ENCODE measurements at regions not wholly inside any gene's neighbourhood (a gene's known extent, or its start where the extent isn't known, plus 50 kb on each side); places are given as distances from the start of the nearest gene placed in this dataset.

DNA sequence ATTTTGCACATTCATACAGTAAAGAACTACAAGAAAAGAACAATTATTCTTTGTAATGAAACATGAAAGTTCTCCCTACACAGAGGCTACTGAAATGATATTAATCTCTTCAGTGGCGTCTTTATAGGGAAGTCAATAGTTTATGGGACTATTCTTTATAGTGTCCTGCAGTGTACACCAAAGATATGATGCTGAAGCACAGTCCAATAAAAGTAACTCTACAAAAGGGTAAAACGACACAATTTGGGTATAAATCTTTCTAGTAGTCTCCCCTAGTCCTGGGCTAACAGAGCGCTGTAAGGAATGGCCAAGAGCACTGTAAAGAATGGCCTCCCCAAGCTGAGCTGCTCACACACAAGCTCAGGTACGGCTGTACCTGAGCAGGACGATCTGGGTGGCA, 101.1 kb upstream of the FUNDC1 start:
- no peak for TF ChIP-seq CTCF (IDR thresholded peaks at IDR 0.05)
- no peak for TF ChIP-seq POLR2AphosphoS5 (IDR thresholded peaks at IDR 0.05)
- no peak for TF ChIP-seq POLR2A (IDR thresholded peaks at IDR 0.05)

All from prostate gland (tissue), 2 donors.